DND-41 (cell line): ENCODE measurements at regions not wholly inside any gene's neighbourhood (a gene's known extent, or its start where the extent isn't known, plus 50 kb on each side); places are given as distances from the start of the nearest gene placed in this dataset.

Experiments
- ATAC-seq: fragments of 200-7000 bp; cut with Tn5 transposase; 3 replicates; pipeline ENCODE4 v1.9.1; 2021; ENCODE audit warnings: low read depth; ENCODE audit not compliant: insufficient read depth
- DNase-seq: peaks from one replicate; pipeline ENCODE4 v3.0.0-alpha.2; 2020
- H2AFZ ChIP-seq: 2 replicates; pipeline ENCODE4 v1.6.0; 2012; ENCODE audit warnings: low read depth, low read length
- H3K27ac ChIP-seq: 2 replicates; pipeline ENCODE4 v1.5.1; 2012; ENCODE audit warnings: low read length, inconsistent platforms
- H3K27me3 ChIP-seq: fragments of 200-600 bp; sonication (generic); 2 replicates; pipeline ENCODE4 v1.6.0; 2012; ENCODE audit warnings: low read length, mild to moderate bottlenecking, inconsistent platforms; ENCODE audit not compliant: insufficient read depth, poor library complexity
- H3K36me3 ChIP-seq: 2 replicates; pipeline ENCODE4 v1.5.1; 2012; ENCODE audit warnings: low read length, inconsistent platforms; ENCODE audit not compliant: insufficient read depth
- H3K4me1 ChIP-seq: 2 replicates; pipeline ENCODE4 v1.5.1; 2012; ENCODE audit warnings: mild to moderate bottlenecking, low read length; ENCODE audit not compliant: insufficient read depth
- H3K4me2 ChIP-seq: 2 replicates; pipeline ENCODE4 v1.6.0; 2012; ENCODE audit warnings: mild to moderate bottlenecking, moderate library complexity, low read length, inconsistent platforms; ENCODE audit not compliant: insufficient read depth
- H3K4me3 ChIP-seq, 2 experiments: fragments of 200-600 bp in 1 of 2; shearing (Covaris generic) in 1 of 2; 2 replicates each; pipeline ENCODE4 v1.5.1; 2012 to 2016; ENCODE audit warnings: inconsistent platforms in 2 of 2, low read length in 2 of 2, mild to moderate bottlenecking in 2 of 2, low read depth in 1 of 2, moderate library complexity in 1 of 2
- H3K79me2 ChIP-seq: 2 replicates; pipeline ENCODE4 v1.6.0; 2012; ENCODE audit warnings: low read length, inconsistent platforms; ENCODE audit not compliant: insufficient read depth
- H3K9ac ChIP-seq: 2 replicates; pipeline ENCODE4 v1.6.0; 2012; ENCODE audit warnings: low read depth, mild to moderate bottlenecking, inconsistent platforms, low read length, moderate library complexity
- H3K9me3 ChIP-seq: 2 replicates; pipeline ENCODE4 v1.5.1; 2012; ENCODE audit warnings: low read length, moderate library complexity, mild to moderate bottlenecking, inconsistent platforms; ENCODE audit not compliant: insufficient read depth, severe bottlenecking
- H4K20me1 ChIP-seq: 2 replicates; pipeline ENCODE4 v1.6.0; 2012; ENCODE audit warnings: low read length; ENCODE audit not compliant: insufficient read depth
- CTCF ChIP-seq: IDR thresholded peaks from 2 replicates; pipeline ENCODE4 v1.5.1; 2012; ENCODE audit warnings: borderline replicate concordance, low read length, moderate library complexity, mild to moderate bottlenecking; ENCODE audit not compliant: poor library complexity, severe bottlenecking; ENCODE audit errors: extremely low read depth
- EZH2 ChIP-seq: IDR thresholded peaks from 3 replicates; pipeline ENCODE4 v1.6.1; 2012; ENCODE audit warnings: borderline replicate concordance, low read depth, mild to moderate bottlenecking, moderate library complexity, low read length, inconsistent platforms; ENCODE audit not compliant: severe bottlenecking

- Histone ChIP-seq H3K4me3 (no peak overlapping the region), H3K79me2 (no peaks in the 10 kb centered on the region), H2AFZ (no peak overlapping the region), H3K4me1 (no peaks in the 10 kb centered on the region), H4K20me1 (no peaks in the 10 kb centered on the region), H3K9ac (no peak overlapping the region), H3K9me3 (no peaks in the 10 kb centered on the region), H3K4me2 (no peak overlapping the region), H3K27ac (no peak overlapping the region), H3K27me3 (peaks cover 8% of the 10 kb centered on the region), H3K36me3 (no peaks in the 10 kb centered on the region)
- TF ChIP-seq EZH2 (no peak), CTCF (no peak)
- no peak for ATAC-seq
- no peak for DNase-seq
These were observed 135.8 kb upstream of the CPHXL start for GRCh38 chr16:75862098-75862386.

GRCh38 chr16:75864243-75864642 lies 138.0 kb upstream of the CPHXL start:
- TF ChIP-seq EZH2 (no peak), CTCF (no peak)
- ATAC-seq (no peak), DNase-seq (no peak)
- Histone ChIP-seq H3K4me3 (no peak overlapping the region), H4K20me1 (no peaks in the 10 kb centered on the region), H2AFZ (no peak overlapping the region), H3K4me1 (no peaks in the 10 kb centered on the region), H3K27me3 (peaks cover 10% of the 10 kb centered on the region), H3K79me2 (no peaks in the 10 kb centered on the region), H3K4me2 (no peak overlapping the region), H3K9ac (no peak overlapping the region), H3K27ac (no peak overlapping the region), H3K9me3 (no peaks in the 10 kb centered on the region), H3K36me3 (no peaks in the 10 kb centered on the region)

GRCh38 chr16:75865736-75866135 lies 139.4 kb upstream of the CPHXL start:
- Histone ChIP-seq H3K9me3 (no peaks in the 10 kb centered on the region), H3K4me3 (no peak overlapping the region), H3K4me2 (no peak overlapping the region), H3K4me1 (no peaks in the 10 kb centered on the region), H3K27ac (no peak overlapping the region), H3K27me3 (peaks cover 8% of the 10 kb centered on the region), H3K36me3 (no peaks in the 10 kb centered on the region), H2AFZ (no peak overlapping the region), H4K20me1 (no peaks in the 10 kb centered on the region), H3K79me2 (no peaks in the 10 kb centered on the region), H3K9ac (no peak overlapping the region)
- TF ChIP-seq CTCF (no peak), EZH2 (no peak)
- ATAC-seq (no peak), DNase-seq (no peak)
